ENCODE measurements at regions not wholly inside any gene's neighbourhood (a gene's known extent, or its start where the extent isn't known, plus 50 kb on each side); places are given as distances from the start of the nearest gene placed in this dataset.

- TF ChIP-seq, protein P1, sequence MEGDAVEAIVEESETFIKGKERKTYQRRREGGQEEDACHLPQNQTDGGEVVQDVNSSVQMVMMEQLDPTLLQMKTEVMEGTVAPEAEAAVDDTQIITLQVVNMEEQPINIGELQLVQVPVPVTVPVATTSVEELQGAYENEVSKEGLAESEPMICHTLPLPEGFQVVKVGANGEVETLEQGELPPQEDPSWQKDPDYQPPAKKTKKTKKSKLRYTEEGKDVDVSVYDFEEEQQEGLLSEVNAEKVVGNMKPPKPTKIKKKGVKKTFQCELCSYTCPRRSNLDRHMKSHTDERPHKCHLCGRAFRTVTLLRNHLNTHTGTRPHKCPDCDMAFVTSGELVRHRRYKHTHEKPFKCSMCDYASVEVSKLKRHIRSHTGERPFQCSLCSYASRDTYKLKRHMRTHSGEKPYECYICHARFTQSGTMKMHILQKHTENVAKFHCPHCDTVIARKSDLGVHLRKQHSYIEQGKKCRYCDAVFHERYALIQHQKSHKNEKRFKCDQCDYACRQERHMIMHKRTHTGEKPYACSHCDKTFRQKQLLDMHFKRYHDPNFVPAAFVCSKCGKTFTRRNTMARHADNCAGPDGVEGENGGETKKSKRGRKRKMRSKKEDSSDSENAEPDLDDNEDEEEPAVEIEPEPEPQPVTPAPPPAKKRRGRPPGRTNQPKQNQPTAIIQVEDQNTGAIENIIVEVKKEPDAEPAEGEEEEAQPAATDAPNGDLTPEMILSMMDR (optimal IDR thresholded peaks at IDR 0.05 in 1 of 3, IDR thresholded peaks at IDR 0.05 in 1 of 3, conservative IDR thresholded peaks at IDR 0.05 in 1 of 3; ENCODE audit: extremely low read depth in 1 of 3, insufficient read depth in 2 of 3, low read length in 3 of 3), result no peak
- TF ChIP-seq EZH2 (IDR thresholded peaks at IDR 0.05; ENCODE audit: low read length), result no peak
These were observed 292.7 kb downstream of the BCOR start for GRCh38 chrX:39805022-39805421.

Data from keratinocyte (primary cell).